GM19023 (cell line): ENCODE measurements at regions not wholly inside any gene's neighbourhood (a gene's known extent, or its start where the extent isn't known, plus 50 kb on each side); places are given as distances from the start of the nearest gene placed in this dataset.
"Not testable (repeated sequence)": the region's sequence is repeated elsewhere in the genome, so short reads cannot be mapped to it uniquely, and the experiment has no call there.

Source experiments
- ATAC-seq: cut with Tn5 transposase; IDR thresholded peaks from one replicate; pipeline ENCODE4 v1.9.1; 2021; ENCODE audit warnings: mild to moderate bottlenecking, moderate library complexity; ENCODE audit not compliant: unreplicated experiment

- ATAC-seq, result no peak
Measured at GRCh38 chr7:85685901-85686300, 499.0 kb upstream of the SEMA3D start.

GRCh38 chr7:85682833-85683620, 496.2 kb upstream of the SEMA3D start:
- ATAC-seq, result no peak

- ATAC-seq, result no peak
Measured at GRCh38 chr7:85681241-85681640, 494.4 kb upstream of the SEMA3D start.

GRCh38 chr7:85675093-85675492, 488.2 kb upstream of the SEMA3D start:
- ATAC-seq, result not testable (repeated sequence)

- no peak for ATAC-seq
Measured at GRCh38 chr7:85673876-85674275, 487.0 kb upstream of the SEMA3D start.

GRCh38 chr7:85669225-85669624, 482.4 kb upstream of the SEMA3D start:
- no peak for ATAC-seq

- ATAC-seq, result no peak
Measured at GRCh38 chr7:85664341-85664740, 477.5 kb upstream of the SEMA3D start.

GRCh38 chr7:85659364-85659763, 472.5 kb upstream of the SEMA3D start:
- ATAC-seq, result no peak

GRCh38 chr7:85655252-85655651, 468.4 kb upstream of the SEMA3D start:
- ATAC-seq, result no peak

GRCh38 chr7:85644272-85644671, 457.4 kb upstream of the SEMA3D start:
- no peak for ATAC-seq

GRCh38 chr7:85641331-85641730, 454.5 kb upstream of the SEMA3D start:
- ATAC-seq, result no peak

- ATAC-seq, result no peak
Measured at GRCh38 chr7:85638394-85638793, 451.5 kb upstream of the SEMA3D start.

GRCh38 chr7:85634951-85635350, 448.1 kb upstream of the SEMA3D start:
- ATAC-seq, result no peak

GRCh38 chr7:85630904-85631600, 444.2 kb upstream of the SEMA3D start:
- no peak for ATAC-seq

GRCh38 chr7:85627791-85628586, 441.1 kb upstream of the SEMA3D start:
- no peak for ATAC-seq

GRCh38 chr7:85622059-85622458, 435.2 kb upstream of the SEMA3D start:
- no peak for ATAC-seq

GRCh38 chr7:85620936-85621685, 434.3 kb upstream of the SEMA3D start:
- no peak for ATAC-seq

GRCh38 chr7:85619236-85619635, 432.4 kb upstream of the SEMA3D start:
- no peak for ATAC-seq

GRCh38 chr7:85614684-85615083, 427.8 kb upstream of the SEMA3D start:
- no peak for ATAC-seq

GRCh38 chr7:85612514-85612913, 425.7 kb upstream of the SEMA3D start:
- ATAC-seq, result no peak

- no peak for ATAC-seq
Measured at GRCh38 chr7:85608804-85609203, 421.9 kb upstream of the SEMA3D start.
